ENCODE measurements at regions not wholly inside any gene's neighbourhood (a gene's known extent, or its start where the extent isn't known, plus 50 kb on each side); places are given as distances from the start of the nearest gene placed in this dataset.

- ChIA-PET CTCF (interaction anchor here (2.3 kb wide), 1 partner anchor 8 kb away, joined by 9 read pairs; no protein-coding TSS in a partner anchor), POLR2A (no interaction called here)
- no peak for DNase-seq (ENCODE audit: extremely low spot score)
- TF ChIP-seq CTCF (IDR thresholded peaks at IDR 0.05; ENCODE audit: control extremely low read depth, extremely low read depth, low read depth, missing control alignments) = no peak
These were observed 58.7 kb upstream of the RNU6ATAC start for GRCh38 chr9:134223091-134223490.

GRCh38 chr9:134223591-134224122, 59.3 kb upstream of the RNU6ATAC start:
- POLR2A ChIA-PET = no interaction called here
- CTCF ChIA-PET = interaction anchor here (2.3 kb wide), 1 partner anchor 9 kb away, joined by 9 read pairs; no protein-coding TSS in a partner anchor
- TF ChIP-seq CTCF (IDR thresholded peaks at IDR 0.05; ENCODE audit: control extremely low read depth, extremely low read depth, low read depth, missing control alignments) = no peak
- no peak for DNase-seq (ENCODE audit: extremely low spot score)

GRCh38 chr9:134224127-134224526, 59.8 kb upstream of the RNU6ATAC start:
- ChIA-PET POLR2A (no interaction called here), CTCF (interaction anchor here (2.3 kb wide), 1 partner anchor 9 kb away, joined by 9 read pairs; no protein-coding TSS in a partner anchor)
- DNase-seq (ENCODE audit: extremely low spot score) = no peak
- TF ChIP-seq CTCF (IDR thresholded peaks at IDR 0.05; ENCODE audit: control extremely low read depth, extremely low read depth, low read depth, missing control alignments) = no peak

- ChIA-PET CTCF (interaction anchor here (2.3 kb wide), 1 partner anchor 10 kb away, joined by 9 read pairs; no protein-coding TSS in a partner anchor), POLR2A (no interaction called here)
- DNase-seq (ENCODE audit: extremely low spot score) = no peak
- no peak for TF ChIP-seq CTCF (IDR thresholded peaks at IDR 0.05; ENCODE audit: control extremely low read depth, extremely low read depth, low read depth, missing control alignments)
These were observed 60.3 kb upstream of the RNU6ATAC start for GRCh38 chr9:134224567-134225093.

- no peak for DNase-seq (ENCODE audit: extremely low spot score)
- CTCF ChIA-PET = no interaction called here
- TF ChIP-seq CTCF (IDR thresholded peaks at IDR 0.05; ENCODE audit: control extremely low read depth, extremely low read depth, low read depth, missing control alignments) = no peak
These were observed 60.8 kb upstream of the RNU6ATAC start for GRCh38 chr9:134225186-134225585.

GRCh38 chr9:134225816-134226215, 61.5 kb upstream of the RNU6ATAC start:
- POLR2A ChIA-PET = no interaction called here
- CTCF ChIA-PET = interaction anchor here (1.2 kb wide), 1 partner anchor 8 kb away, joined by 5 read pairs; no protein-coding TSS in a partner anchor
- DNase-seq (ENCODE audit: extremely low spot score) = no peak
- no peak for TF ChIP-seq CTCF (IDR thresholded peaks at IDR 0.05; ENCODE audit: control extremely low read depth, extremely low read depth, low read depth, missing control alignments)

More at GRCh38 chr9:134225186-134225585, 60.8 kb upstream of the RNU6ATAC start:
- POLR2A ChIA-PET = no interaction called here

All from GM10248 (cell line).